GM13976 (cell line): ENCODE measurements at regions not wholly inside any gene's neighbourhood (a gene's known extent, or its start where the extent isn't known, plus 50 kb on each side); places are given as distances from the start of the nearest gene placed in this dataset.

Experiments
- DNase-seq: peaks from one replicate; pipeline ENCODE4 v3.0.0; 2012; ENCODE audit warnings: low spot score
- CTCF ChIP-seq: IDR thresholded peaks from 2 replicates; pipeline ENCODE4 v1.5.1; 2012; ENCODE audit warnings: borderline replicate concordance, mild to moderate bottlenecking; ENCODE audit not compliant: insufficient read depth; ENCODE audit errors: extremely low read depth, missing control alignments, control extremely low read depth
- in situ Hi-C: fragments of 300-500 bp; cut with MboI; formaldehyde crosslinking; loops from one replicate; pipeline ENCODE4 v1.12.0; 2022; ENCODE audit warnings: low sequenced_read_pairs, mixed read lengths, inconsistent platforms; ENCODE audit not compliant: unreplicated experiment

DNA sequence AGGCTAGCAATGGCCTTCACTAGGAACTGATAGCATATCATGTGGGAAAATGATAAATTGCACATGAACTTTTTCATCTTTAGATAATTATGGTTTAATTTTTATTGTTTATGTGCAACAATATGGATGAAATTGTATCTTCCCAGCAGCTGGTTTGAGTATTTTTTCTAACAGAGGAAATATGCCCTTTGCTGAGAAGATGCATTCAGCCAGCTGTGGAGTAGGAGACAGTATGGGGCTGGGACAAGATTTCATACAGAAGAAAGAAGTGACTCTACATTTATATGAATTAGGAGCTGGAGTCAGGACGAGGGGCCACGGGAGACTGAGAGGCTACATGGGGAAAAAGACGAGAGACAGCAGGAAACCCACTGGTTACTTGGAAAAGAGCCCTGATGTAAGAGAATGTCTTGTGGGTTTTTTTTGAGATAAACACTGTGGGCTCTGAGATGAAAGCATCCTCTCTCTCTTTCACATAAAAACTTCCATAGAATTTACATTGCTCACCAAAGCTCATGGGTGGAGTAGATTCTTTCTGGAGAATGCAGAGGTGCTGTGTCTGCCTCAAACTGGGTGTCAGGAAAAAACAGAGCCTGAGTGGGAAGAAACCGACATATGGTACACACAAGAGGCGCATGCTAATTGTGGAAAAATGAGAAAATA, 115.2 kb upstream of the PDZRN3 start:
- no peak for DNase-seq
- TF ChIP-seq CTCF: no peak
- in situ Hi-C loops: no loop called here

- no peak for DNase-seq
- TF ChIP-seq CTCF: no peak
- in situ Hi-C loops: no loop called here
Observed at GRCh38 chr3:73738711-73739110, 114.0 kb upstream of the PDZRN3 start.

GRCh38 chr3:73734211-73735089, 109.7 kb upstream of the PDZRN3 start:
- no peak for DNase-seq
- in situ Hi-C loops: no loop called here
- TF ChIP-seq CTCF: no peak

DNA sequence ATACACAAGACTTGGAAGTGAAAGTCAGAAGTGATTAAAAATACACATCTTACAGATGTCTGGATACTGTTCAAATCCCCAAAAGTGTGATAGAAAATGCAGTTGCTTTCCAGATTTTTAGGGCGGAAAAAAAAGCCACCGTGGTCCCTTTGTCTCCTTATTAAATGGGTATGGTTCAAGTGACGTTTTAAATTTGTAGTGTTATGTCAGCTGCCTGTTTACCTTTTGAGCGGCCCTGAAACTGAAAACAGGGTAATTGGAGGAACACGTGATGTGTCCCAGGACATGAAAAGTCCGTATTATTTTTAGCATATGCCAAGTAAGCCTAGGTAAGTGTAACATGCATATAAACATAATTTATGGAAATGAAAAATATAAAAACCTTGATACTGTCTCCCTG, 109.0 kb upstream of the PDZRN3 start:
- no peak for TF ChIP-seq CTCF
- no peak for DNase-seq
- in situ Hi-C loops: no loop called here

GRCh38 chr3:73729969-73730440, 105.3 kb upstream of the PDZRN3 start:
- TF ChIP-seq CTCF: no peak
- in situ Hi-C loops: no loop called here
- DNase-seq: no peak

GRCh38 chr3:73727854-73728253, 103.1 kb upstream of the PDZRN3 start:
- TF ChIP-seq CTCF: no peak
- no peak for DNase-seq
- in situ Hi-C loops: no loop called here
